Colonic mucosa (tissue), 4 donors: ENCODE measurements at regions not wholly inside any gene's neighbourhood (a gene's known extent, or its start where the extent isn't known, plus 50 kb on each side); places are given as distances from the start of the nearest gene placed in this dataset.
A peak's percentile ranks its signal among the peaks of the same experiment; 100 is the strongest.

ENCODE experiments used
- DNase-seq: peaks from one replicate; pipeline ENCODE4 v3.0.0-alpha.2; 2020
- H3K27ac ChIP-seq: fragments of 200-600 bp; one replicate; pipeline ENCODE4 v1.8.0; 2021
- H3K27me3 ChIP-seq: fragments of 200-600 bp; one replicate; pipeline ENCODE4 v1.8.0; 2021
- H3K36me3 ChIP-seq: fragments of 200-600 bp; one replicate; pipeline ENCODE4 v1.8.0; 2021
- H3K4me1 ChIP-seq: fragments of 200-600 bp; one replicate; pipeline ENCODE4 v1.8.0; 2021; ENCODE audit warnings: mild to moderate bottlenecking
- H3K4me3 ChIP-seq: fragments of 200-600 bp; one replicate; pipeline ENCODE4 v1.8.0; 2021
- H3K9ac ChIP-seq, 2 donors: one replicate each; pipeline ENCODE4 v1.7.0; 2013; ENCODE audit warnings: control low read depth in 2 of 2, low read depth in 2 of 2, low read length in 2 of 2
- H3K9me3 ChIP-seq: fragments of 200-600 bp; one replicate; pipeline ENCODE4 v1.8.0; 2021
- intact Hi-C: fragments of 100-400 bp; cut with DNase I; formaldehyde crosslinking; loops from one replicate; pipeline ENCODE4 v1.14.1; 2022
- TF ChIP-seq, protein P1 (sequence below): fragments of 200-600 bp; IDR thresholded peaks from one replicate; pipeline ENCODE4 v1.8.0; 2022; ENCODE audit warnings: antibody characterized with exemption, mild to moderate bottlenecking
- donor health status: healthy.
- donor health status: DM: no; HTN: no; CAD: no.
- donor health status: DM: no; HTN: no; CAD: no.

DNA sequence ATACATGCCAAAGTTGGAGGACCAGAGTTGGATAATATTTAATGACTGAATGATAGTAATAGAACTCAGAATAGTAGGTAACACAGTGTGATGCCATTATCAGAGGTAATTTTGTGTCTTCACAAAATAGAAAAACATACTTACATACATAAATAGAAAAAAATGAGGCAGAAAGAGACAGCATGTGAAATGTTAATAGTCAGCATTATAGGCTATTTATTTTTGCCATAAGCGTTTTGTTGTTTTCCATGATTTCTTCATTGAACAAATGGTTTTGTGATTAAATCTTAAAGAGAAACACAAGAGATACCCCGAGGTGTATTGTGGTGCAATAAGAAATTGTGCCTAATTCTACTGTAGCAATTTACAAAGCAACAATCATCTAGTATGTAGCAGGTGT is 626.3 kb downstream of the KCNJ2 start:
- intact Hi-C loops: no loop called here
- H3K9me3 ChIP-seq: no peaks in the 10 kb centered on the region
- TF ChIP-seq, protein P1, sequence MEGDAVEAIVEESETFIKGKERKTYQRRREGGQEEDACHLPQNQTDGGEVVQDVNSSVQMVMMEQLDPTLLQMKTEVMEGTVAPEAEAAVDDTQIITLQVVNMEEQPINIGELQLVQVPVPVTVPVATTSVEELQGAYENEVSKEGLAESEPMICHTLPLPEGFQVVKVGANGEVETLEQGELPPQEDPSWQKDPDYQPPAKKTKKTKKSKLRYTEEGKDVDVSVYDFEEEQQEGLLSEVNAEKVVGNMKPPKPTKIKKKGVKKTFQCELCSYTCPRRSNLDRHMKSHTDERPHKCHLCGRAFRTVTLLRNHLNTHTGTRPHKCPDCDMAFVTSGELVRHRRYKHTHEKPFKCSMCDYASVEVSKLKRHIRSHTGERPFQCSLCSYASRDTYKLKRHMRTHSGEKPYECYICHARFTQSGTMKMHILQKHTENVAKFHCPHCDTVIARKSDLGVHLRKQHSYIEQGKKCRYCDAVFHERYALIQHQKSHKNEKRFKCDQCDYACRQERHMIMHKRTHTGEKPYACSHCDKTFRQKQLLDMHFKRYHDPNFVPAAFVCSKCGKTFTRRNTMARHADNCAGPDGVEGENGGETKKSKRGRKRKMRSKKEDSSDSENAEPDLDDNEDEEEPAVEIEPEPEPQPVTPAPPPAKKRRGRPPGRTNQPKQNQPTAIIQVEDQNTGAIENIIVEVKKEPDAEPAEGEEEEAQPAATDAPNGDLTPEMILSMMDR: no peak
- H3K4me3 ChIP-seq: no peak overlapping the region
- no peak overlapping the region for H3K9ac ChIP-seq
- no peaks in the 10 kb centered on the region for H3K27me3 ChIP-seq
- H3K36me3 ChIP-seq: no peaks in the 10 kb centered on the region
- no peak overlapping the region for H3K27ac ChIP-seq
- H3K4me1 ChIP-seq: no peaks in the 10 kb centered on the region
- no peak for DNase-seq

DNA sequence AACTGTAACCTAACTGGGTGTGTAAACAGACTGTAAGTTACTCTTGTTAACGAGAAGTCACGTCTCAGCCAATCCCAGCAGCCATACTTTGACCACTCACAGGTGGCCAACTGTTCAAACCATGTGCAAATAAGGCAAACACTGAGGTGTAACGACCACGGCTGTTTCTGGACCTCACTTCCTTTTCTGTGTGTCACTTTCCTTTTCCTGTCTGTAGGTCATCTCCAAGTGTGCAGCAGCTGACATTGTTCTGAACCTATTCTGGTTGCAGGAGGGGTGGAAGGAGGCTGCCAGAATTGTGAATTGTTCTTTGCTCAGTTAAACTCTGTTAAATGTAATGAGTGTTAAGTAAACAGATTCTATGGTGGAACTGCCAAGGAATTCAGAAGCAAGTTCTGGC is 627.4 kb downstream of the KCNJ2 start:
- Histone ChIP-seq H3K36me3 (no peaks in the 10 kb centered on the region), H3K9me3 (no peaks in the 10 kb centered on the region), H3K9ac (no peak overlapping the region), H3K27ac (no peak overlapping the region), H3K4me3 (no peak overlapping the region), H3K4me1 (no peaks in the 10 kb centered on the region), H3K27me3 (no peaks in the 10 kb centered on the region)
- DNase-seq: no peak
- intact Hi-C loops: no loop called here
- TF ChIP-seq, protein P1: no peak

DNA sequence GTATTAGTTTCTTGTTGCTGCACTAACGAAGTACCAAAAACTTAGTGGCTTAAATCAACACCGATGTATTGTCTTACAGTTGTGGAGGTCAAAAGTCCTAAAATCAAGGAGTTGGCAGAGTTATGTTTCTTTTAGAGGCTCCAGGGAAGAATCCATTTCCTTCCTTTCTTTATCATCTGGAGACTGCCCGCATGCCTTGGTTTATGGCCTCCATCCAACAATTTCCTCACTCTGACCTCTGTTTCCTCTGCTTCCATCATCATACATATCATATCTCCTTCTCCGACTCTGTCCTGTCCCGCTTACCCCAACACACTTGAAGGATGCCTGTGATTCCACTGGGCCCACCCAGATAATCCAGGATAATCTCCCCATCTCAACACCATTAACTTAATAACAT is 627.8 kb downstream of the KCNJ2 start:
- DNase-seq: no peak
- Histone ChIP-seq H3K27me3 (no peaks in the 10 kb centered on the region), H3K4me1 (no peaks in the 10 kb centered on the region), H3K27ac (no peak overlapping the region), H3K4me3 (no peak overlapping the region), H3K9ac (no peak overlapping the region), H3K9me3 (no peaks in the 10 kb centered on the region), H3K36me3 (no peaks in the 10 kb centered on the region)
- TF ChIP-seq, protein P1: no peak
- intact Hi-C loops: no loop called here

DNA sequence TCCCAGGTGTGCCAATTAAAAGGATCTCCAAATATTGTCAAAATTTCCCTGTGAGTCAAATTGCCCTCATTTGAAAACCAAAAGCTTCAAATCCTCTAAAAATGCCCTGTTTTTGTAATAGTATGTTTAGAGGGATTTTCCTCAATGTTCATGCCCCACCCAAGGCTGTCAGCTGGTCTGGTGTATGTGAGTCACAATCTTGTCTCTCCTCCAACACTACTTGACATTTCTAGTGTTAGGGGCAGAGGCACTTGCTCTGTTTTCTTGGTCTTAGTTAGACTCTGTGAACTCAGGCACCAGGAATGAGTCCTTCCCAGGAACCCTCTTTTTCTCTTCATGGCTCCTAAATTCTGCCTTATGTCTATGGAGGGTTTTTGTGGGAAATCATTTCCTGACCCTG is 634.8 kb downstream of the KCNJ2 start:
- Histone ChIP-seq H3K27me3 (no peaks in the 10 kb centered on the region), H3K4me3 (no peak overlapping the region), H3K27ac (no peak overlapping the region), H3K36me3 (no peaks in the 10 kb centered on the region), H3K4me1 (no peaks in the 10 kb centered on the region), H3K9me3 (no peaks in the 10 kb centered on the region), H3K9ac (no peak overlapping the region)
- TF ChIP-seq, protein P1: no peak
- intact Hi-C loops: no loop called here
- DNase-seq: no peak

DNA sequence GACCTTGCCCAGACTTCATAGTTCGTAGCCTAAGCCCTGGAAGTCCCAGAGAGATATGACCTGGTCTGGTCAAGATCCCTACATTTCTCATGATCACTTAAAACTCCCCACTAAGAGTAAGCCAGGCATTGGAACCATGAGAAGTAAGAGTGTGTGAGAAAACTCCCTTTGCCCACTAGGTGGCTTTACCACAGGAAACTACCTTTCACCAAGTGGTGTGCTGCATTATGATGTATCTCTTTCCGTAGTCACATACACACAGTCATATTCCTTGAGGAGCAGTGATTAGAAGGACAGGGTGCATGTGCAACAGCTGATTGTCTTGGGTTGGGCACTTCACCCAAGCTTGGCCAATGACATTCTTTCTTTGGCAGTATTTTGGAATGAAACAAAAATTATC is 639.3 kb downstream of the KCNJ2 start:
- H3K4me3 ChIP-seq: no peak overlapping the region
- H3K9me3 ChIP-seq: no peaks in the 10 kb centered on the region
- no peak overlapping the region for H3K9ac ChIP-seq
- H3K27ac ChIP-seq: no peak overlapping the region
- H3K27me3 ChIP-seq: no peaks in the 10 kb centered on the region
- TF ChIP-seq, protein P1: peak; percentile 16
- intact Hi-C loops: no loop called here
- DNase-seq: no peak
- no peaks in the 10 kb centered on the region for H3K36me3 ChIP-seq
- H3K4me1 ChIP-seq: no peaks in the 10 kb centered on the region

DNA sequence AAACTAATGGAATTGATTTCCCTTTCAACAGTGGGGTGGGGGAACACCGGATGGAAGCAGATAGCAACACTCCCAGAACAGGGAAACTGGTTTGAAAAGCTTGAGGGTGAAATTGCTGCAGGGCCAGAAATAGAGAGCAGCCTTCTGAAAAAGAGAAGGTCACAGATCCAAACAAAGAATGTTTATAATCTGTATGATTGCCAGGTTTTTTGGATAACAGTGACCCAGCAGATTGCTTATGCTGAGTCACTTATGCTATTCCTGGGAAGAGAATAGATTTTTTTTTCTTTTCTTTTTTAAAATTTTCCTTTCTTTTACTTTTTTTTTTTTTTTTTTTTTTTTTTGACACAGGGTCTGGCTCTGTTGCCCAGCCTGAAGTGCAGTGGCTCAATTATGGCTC is 641.3 kb downstream of the KCNJ2 start:
- no peak for DNase-seq
- Histone ChIP-seq H3K4me1 (no peaks in the 10 kb centered on the region), H3K9me3 (no peaks in the 10 kb centered on the region), H3K4me3 (no peak overlapping the region), H3K27me3 (no peaks in the 10 kb centered on the region), H3K27ac (no peak overlapping the region), H3K36me3 (no peaks in the 10 kb centered on the region), H3K9ac (no peak overlapping the region)
- intact Hi-C loops: no loop called here
- TF ChIP-seq, protein P1: no peak
